ENCODE measurements at regions not wholly inside any gene's neighbourhood (a gene's known extent, or its start where the extent isn't known, plus 50 kb on each side); places are given as distances from the start of the nearest gene placed in this dataset.
"Not testable (repeated sequence)": the region's sequence is repeated elsewhere in the genome, so short reads cannot be mapped to it uniquely, and the experiment has no call there.

- DNase-seq, result peak; percentile 73
Observed at GRCh38 chr1:30525971-30526651, 197.3 kb downstream of the MATN1 start.

GRCh38 chr1:30525631-30525970, 197.8 kb downstream of the MATN1 start:
- DNase-seq, result no peak

- no peak for DNase-seq
Observed at GRCh38 chr1:30524840-30525617, 198.4 kb downstream of the MATN1 start.

- DNase-seq, result not testable (repeated sequence)
Observed at GRCh38 chr1:30524025-30524555, 199.3 kb downstream of the MATN1 start.

DNA sequence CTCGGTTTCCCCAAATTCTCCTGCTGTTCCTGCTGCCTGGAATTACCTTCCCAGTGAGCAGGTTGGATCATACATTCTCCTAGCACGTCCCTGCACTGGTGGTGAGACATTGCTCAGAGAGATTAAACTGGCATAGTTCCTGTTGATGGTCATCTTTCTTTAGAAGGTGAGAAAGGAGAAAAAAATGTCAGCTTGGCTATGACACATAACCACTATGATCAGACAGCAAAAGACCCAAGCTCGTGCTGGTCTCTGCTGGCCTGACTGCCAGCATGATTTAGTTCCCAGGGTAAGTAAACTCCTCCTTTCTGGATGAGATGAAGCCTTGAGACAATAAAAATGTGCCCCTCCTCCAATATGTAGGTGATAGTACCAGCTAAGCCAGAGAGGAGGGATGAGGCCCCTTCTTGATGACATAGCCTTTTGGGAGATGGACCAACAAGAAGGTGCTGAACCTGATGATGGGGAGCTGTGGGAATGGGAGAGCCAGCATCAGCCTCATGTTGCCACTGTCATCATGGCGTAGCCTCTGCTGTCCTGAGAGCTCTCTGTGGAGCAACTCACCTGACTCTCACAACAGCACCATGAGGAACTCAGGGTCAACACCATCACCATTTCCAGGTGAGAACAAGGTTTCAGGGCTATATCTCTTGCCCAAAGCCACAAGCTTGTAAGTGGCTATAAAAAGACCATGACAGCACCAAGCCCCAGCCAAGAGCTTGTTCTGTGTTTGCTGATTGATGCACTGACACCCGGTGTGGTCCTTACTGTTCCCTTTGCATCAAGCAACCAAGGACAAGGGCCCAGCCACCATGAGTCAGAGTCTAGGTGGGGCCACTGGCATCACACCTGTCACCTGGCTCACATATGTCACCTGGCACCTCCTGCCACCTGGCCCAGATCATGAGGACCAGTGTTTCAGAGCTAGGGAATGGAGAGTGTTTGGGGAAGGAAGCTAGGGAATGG, 200.0 kb downstream of the MATN1 start:
- peak; percentile 92 for DNase-seq

DNA sequence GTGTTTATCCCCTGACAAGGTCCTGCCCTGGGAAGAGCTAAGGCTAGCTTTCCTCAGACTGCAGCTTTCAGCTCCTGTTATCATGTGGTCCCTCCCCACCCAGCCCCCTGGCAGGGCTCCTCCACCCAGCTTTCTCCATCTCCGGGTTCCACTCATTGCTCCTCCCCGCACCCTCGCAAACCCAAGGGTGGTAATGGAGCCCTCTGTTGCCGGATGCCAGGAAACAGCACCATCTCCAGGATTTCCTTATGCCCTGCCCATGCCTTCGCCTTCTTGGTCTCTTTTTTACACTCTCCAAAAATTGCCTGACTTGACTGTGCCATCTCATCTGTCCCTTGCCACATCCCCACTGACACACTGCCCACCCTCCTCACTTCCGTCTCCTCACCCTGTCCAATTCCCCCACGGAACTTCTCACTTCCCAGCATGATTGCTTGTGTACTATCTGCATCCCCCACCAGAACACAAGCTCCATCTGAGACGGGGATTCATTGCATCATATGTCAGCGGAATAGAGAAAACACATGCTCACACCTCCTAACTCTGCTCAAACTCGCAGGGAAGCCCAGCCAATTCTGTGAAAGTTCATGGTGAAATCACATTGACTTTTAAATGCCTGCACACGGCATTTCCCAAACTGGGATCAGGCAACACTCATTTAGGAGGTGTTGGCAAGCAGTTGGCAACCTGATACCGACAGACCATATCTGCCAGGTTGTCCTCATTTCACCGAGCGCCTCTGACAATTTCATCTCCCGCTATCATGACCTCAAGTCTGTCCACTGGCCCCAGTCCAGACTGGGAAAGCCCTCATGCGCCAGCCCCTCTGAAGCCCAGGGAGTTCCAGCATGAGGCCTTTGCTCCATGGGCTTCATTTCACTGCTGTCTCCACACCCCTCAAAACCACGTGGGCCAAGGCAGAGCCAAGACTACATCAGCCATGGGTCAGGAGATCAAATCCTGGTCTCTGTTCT, 201.1 kb downstream of the MATN1 start:
- DNase-seq, result peak; percentile 63

GRCh38 chr1:30521261-30521865, 202.0 kb downstream of the MATN1 start:
- DNase-seq, result no peak

DNA sequence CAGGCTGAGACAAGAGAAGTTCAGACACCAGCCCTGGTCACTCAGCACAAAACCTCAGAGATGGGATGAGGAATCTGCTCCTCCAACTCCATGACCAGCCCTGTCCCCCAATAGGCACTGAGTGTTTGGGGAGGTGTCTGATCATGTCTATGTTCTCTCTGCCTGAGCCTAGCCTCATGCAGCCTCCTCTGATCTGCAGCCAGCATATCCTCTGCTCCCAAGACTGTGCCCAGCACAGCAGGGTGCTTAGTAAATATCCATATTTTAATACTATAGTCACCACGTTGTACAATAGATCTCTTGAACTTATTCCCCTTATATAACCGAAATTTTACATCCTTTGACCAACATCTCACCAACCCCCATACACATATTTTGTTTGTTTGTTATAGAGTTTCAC, 202.9 kb downstream of the MATN1 start:
- DNase-seq, result no peak

DNA sequence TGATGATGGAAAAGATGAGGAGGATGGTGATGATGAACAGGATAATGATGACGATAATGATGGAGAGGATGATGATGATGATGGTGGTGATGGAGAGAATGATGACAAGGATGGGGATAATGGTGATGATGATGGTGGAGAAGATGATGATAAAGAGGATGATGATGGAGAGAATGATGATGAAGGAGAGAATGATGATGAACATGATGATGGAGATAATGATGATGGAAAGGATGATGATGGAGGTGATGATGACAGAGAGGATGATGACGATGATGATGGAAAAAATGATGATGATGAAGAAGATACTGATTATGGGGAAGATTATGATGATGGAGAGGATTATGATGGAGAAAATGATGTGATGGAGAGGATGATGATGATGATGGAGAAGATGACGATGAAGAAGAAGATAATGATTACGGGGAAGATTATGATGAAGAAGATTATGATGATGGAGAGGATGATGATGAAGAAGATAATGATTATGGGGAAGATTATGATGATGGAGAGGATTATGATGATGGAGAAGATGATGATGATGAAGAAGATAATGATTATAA, 204.1 kb downstream of the MATN1 start:
- DNase-seq, result no peak

GRCh38 chr1:30518696-30519095, 204.7 kb downstream of the MATN1 start:
- DNase-seq, result no peak

GRCh38 chr1:30518186-30518585, 205.2 kb downstream of the MATN1 start:
- no peak for DNase-seq

DNA sequence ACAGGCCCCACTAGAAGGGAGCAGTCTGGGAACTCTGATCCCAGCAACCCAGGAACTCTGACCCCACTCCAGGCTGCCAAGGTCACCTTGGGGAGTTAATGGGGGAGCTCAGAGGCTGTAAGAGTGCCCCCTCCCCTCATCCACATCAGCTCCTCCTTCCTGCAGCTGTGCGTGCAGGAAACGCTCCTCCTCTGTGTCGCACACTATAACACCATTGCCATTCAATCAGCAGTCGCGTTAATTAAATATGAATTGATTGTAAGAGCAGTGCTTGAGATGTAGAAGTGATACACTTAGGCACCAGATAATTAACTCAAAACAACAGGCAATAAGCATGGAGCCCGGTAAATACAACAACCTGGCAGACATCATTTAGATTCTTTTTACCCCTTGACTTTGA, 205.7 kb downstream of the MATN1 start:
- not testable (repeated sequence) for DNase-seq

- DNase-seq, result not testable (repeated sequence)
Observed at GRCh38 chr1:30517241-30517640, 206.1 kb downstream of the MATN1 start.

GRCh38 chr1:30516485-30516858, 206.9 kb downstream of the MATN1 start:
- no peak for DNase-seq

DNA sequence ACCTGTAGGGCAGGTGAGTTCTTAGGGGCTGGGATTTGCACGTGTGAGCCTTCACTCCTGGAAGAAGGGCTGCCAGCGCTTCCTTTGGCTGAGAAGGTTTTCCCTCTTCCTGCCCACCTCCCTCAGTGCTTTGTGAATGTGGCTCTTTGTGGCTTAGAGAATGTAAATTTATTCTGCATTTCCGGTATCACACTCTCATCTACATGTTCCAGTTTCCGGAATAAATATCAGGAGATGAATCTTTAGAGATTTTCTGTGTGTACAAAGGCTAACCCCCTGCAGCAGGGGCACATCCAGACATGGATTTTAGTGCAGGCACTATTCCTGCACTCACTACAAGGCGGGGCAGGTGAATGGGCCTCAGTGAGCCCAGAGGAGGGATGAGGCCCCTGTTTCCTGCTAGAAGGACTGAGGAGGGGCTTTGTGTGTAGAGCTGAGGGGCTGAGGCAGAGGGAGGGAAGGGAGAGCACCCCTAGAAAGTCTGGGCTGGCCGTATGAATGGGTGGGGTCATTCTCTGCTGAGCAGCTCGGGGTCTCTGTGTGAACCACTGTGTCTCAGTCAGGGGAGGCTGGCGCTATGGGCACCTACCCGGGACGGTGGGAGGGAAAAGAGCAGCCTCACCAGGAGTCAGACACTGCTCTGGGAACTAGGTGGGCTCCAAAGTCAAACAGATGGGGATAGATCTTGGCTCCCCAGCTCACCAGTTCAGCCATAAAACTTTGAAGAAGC, 207.5 kb downstream of the MATN1 start:
- DNase-seq, result no peak

DNA sequence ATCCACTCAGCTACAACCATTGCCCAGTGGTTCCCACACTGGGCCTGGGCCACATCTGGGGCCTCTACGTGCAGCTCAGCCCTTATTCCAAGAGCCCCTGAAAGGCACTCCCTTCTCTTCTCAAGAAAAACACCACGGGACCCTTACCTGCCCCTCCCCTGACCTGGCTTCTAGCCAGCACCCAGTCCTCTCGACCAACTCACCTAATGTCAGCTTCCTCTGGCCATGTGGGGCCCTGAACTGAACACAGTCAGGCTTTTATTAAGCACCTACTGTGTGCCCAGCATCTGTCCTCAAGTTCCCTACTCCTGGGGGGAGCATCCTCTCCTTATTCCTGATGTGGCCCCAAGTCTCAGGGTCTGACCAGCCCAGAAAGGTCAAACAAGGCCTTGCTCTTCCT, 208.4 kb downstream of the MATN1 start:
- DNase-seq, result no peak

- no peak for DNase-seq
Observed at GRCh38 chr1:30514137-30514654, 209.2 kb downstream of the MATN1 start.

- no peak for DNase-seq
Observed at GRCh38 chr1:30513396-30514136, 209.8 kb downstream of the MATN1 start.

GRCh38 chr1:30512914-30513265, 210.5 kb downstream of the MATN1 start:
- no peak for DNase-seq
